ENCODE measurements at regions not wholly inside any gene's neighbourhood (a gene's known extent, or its start where the extent isn't known, plus 50 kb on each side); places are given as distances from the start of the nearest gene placed in this dataset.

DNA sequence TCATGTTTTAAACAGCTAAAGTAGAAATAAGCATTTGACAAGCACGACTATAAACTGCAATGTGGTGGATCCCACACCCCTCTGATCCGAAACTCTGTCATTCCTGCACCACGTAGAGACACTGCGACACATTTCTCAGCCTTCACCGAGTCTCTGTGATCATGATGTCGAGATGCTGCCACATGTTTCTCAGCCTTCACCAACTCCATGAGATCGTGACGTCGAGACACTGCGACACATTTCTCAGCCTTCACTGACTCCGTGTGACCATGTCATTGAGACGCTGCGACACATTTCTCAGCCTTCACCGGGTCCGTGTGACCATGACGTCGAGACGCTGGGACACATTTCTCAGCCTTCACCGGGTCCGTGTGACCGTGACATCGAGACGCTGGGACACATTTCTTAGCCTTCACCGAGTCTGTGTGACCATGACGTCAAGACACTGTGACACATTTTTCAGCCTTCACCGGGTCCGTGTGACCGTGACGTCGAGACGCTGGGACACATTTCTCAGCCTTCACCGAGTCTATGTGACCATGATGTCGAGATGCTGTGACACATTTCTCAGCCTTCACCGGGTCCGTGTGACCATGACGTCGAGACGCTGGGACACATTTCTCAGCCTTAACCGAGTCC is 143.0 kb downstream of the TTLL2 start:
- TF ChIP-seq POLR2A (IDR thresholded peaks at IDR 0.05): no peak
- TF ChIP-seq, protein P1, sequence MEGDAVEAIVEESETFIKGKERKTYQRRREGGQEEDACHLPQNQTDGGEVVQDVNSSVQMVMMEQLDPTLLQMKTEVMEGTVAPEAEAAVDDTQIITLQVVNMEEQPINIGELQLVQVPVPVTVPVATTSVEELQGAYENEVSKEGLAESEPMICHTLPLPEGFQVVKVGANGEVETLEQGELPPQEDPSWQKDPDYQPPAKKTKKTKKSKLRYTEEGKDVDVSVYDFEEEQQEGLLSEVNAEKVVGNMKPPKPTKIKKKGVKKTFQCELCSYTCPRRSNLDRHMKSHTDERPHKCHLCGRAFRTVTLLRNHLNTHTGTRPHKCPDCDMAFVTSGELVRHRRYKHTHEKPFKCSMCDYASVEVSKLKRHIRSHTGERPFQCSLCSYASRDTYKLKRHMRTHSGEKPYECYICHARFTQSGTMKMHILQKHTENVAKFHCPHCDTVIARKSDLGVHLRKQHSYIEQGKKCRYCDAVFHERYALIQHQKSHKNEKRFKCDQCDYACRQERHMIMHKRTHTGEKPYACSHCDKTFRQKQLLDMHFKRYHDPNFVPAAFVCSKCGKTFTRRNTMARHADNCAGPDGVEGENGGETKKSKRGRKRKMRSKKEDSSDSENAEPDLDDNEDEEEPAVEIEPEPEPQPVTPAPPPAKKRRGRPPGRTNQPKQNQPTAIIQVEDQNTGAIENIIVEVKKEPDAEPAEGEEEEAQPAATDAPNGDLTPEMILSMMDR (IDR thresholded peaks at IDR 0.05): no peak

Data from suprapubic skin (tissue), 3 donors.